GM12865 (cell line): ENCODE measurements at regions not wholly inside any gene's neighbourhood (a gene's known extent, or its start where the extent isn't known, plus 50 kb on each side); places are given as distances from the start of the nearest gene placed in this dataset.
"Not testable (repeated sequence)": the region's sequence is repeated elsewhere in the genome, so short reads cannot be mapped to it uniquely, and the experiment has no call there.

Experiments
- DNase-seq: peaks from one replicate; pipeline ENCODE4 v3.0.0; 2010; ENCODE audit warnings: low read depth
- H3K4me3 ChIP-seq: 2 replicates; pipeline ENCODE4 v1.5.1; 2011; ENCODE audit warnings: mild to moderate bottlenecking, low read depth, low read length, control low read depth
- TF ChIP-seq, protein P1 (sequence below): IDR thresholded peaks from 2 replicates; pipeline ENCODE4 v1.5.1; 2011; ENCODE audit warnings: low read length, control low read depth, low read depth, inconsistent platforms; ENCODE audit not compliant: insufficient read depth; ENCODE audit errors: missing control alignments

DNA sequence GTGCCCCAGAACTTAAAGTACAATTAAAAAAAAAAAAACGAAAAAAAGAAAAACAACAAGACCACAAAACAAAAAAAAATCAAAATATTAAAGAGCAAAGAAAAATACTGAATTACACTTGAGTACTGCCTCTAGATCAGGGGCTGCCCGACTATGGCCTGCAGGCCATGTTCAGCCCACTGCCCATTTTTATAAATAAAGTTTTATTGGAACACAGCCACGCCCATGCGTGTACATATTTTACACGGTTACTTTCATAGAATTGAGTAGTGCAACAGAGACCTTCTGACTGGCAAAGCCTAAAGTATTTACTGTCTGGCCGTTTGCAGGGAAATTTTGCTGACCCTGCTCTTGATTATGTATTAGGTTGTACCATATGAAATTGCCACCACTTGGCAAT, 130.5 kb downstream of the ATXN3L start:
- DNase-seq: no peak
- TF ChIP-seq, protein P1, sequence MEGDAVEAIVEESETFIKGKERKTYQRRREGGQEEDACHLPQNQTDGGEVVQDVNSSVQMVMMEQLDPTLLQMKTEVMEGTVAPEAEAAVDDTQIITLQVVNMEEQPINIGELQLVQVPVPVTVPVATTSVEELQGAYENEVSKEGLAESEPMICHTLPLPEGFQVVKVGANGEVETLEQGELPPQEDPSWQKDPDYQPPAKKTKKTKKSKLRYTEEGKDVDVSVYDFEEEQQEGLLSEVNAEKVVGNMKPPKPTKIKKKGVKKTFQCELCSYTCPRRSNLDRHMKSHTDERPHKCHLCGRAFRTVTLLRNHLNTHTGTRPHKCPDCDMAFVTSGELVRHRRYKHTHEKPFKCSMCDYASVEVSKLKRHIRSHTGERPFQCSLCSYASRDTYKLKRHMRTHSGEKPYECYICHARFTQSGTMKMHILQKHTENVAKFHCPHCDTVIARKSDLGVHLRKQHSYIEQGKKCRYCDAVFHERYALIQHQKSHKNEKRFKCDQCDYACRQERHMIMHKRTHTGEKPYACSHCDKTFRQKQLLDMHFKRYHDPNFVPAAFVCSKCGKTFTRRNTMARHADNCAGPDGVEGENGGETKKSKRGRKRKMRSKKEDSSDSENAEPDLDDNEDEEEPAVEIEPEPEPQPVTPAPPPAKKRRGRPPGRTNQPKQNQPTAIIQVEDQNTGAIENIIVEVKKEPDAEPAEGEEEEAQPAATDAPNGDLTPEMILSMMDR: no peak
- no peak overlapping the region for H3K4me3 ChIP-seq

DNA sequence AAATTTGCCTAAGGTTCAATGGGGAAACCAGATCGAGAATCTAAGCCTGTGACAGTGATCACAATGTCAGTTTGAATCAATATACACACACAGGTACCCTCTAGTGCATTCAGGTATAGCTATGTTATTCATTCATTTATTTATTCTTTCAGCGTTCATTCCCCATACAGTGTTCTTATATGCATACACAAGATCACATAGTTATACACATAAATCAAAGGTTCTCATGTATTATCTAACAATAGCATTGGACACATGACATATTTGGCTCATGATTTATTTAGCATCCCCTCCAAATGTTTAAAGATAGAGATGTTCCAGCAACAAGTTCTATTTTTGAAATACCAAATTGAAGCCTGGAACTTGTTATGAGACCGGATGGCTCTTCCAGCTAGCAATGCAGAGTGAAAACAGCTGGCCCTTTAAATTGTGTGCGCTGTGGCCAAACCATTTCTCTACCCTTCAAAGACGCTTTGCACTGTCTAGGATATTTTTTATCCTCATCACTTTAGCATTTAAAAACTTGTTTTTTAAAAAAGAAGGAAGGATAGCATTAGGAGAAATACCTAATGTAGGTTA, 131.0 kb downstream of the ATXN3L start:
- DNase-seq: no peak
- TF ChIP-seq, protein P1: no peak
- H3K4me3 ChIP-seq: no peak overlapping the region

DNA sequence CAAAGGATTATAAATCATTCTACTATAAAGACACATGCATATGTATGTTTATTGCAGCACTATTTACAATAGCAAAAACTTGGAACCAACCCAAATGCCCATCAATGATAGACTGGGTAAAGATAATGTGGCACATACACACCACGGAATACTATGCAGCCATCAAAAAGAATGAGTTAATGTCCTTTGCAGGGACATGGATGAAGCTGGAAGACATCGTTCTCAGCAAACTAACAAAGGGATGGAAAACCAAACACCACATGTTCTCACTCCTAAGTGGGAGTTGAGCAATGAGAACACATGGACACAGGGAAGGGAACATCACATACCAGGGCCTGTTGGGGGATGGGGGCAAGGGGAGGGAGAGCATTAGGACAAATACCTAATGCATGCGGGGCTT, 133.2 kb downstream of the ATXN3L start:
- H3K4me3 ChIP-seq, DNase-seq: not testable (repeated sequence)

DNA sequence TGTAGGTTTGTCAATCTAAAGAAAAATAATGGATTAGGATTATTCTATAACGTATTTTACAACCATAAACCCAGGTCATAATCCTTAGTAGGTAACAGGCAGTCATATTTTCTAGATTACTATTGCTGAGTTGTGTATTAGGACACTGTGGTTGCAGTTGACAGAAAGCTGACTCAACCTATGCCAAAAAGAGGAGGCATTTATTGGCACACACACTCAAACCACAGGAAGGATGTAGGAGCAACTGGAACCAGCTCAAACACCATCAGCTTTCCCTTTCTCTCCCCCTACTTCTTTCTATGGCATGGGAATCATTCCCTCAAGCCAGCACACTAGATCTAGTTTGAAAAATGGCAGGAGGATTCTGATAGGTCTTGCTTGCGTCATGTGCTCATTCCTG, 136.4 kb upstream of the FAM9C start:
- TF ChIP-seq, protein P1: no peak
- no peak for DNase-seq
- no peak overlapping the region for H3K4me3 ChIP-seq

DNA sequence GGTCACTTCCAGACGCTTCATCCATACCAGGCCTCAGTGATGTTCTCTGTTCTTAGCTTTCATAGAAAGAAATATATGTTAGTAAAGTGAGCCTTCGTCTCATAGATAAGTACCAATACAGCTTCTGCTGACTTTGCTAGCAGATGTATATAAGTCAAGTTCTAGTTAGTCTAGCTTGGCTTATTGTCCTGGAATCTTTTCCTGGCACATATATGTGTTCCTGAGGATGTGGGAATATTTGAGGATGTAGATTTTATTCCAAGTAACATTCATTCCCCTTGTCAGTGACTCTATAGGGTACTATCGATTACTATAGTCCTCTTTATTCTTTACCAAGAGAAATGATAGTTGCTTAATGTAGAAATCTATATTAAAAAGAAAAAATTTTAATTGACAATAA, 135.2 kb upstream of the FAM9C start:
- no peak for DNase-seq
- H3K4me3 ChIP-seq: no peak overlapping the region
- TF ChIP-seq, protein P1: no peak

DNA sequence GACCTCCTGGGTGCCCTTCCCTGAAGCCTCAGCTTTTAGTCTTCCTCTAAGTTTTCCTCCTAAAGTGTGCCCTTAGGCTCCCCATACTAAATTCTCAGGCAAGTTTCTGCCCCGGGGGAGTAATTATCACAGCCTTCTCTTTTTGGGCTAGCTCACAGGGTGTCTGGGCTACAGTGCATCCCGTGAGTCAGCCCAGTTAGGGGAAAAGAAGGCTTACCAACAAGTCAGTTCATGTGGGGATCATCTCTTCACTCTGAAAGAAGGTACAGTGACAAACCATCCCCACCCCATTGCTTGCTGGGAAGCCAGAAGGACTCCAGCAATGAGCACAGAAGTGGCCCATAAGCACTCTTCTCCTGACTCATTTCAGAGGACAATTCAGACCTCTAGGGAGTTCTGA, 134.7 kb upstream of the FAM9C start:
- TF ChIP-seq, protein P1: no peak
- no peak overlapping the region for H3K4me3 ChIP-seq
- DNase-seq: no peak

DNA sequence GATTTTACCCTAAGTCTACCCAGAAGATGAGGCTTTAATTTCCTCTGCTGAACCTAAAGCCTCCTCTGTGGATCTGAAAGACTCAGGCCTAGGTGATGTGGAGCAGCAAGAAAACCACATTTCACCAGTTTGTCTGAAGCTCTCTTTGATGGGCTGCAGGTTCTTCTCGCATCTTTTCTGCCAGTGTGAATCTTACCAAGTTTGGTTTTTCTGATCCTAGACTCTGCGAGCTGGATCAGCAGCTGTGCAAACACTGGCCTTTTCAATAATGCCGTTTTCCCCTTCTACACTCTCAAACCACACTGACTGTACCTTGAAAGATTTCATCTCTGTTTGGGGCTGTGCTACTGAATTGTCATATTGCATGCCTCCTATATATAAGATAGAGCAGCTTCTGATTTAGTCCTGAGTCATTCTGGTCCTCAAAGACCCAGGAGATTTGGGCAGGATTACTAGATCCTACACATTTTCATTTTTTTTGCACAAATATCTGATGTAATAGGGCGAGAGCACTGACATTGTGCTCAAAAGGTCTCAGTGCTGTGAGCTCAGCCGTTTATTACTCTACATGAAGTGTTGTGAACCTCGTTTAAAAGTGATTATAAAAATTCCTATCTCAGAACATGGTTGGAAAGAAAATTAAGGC, 133.6 kb upstream of the FAM9C start:
- DNase-seq: no peak
- no peak overlapping the region for H3K4me3 ChIP-seq
- TF ChIP-seq, protein P1: no peak

DNA sequence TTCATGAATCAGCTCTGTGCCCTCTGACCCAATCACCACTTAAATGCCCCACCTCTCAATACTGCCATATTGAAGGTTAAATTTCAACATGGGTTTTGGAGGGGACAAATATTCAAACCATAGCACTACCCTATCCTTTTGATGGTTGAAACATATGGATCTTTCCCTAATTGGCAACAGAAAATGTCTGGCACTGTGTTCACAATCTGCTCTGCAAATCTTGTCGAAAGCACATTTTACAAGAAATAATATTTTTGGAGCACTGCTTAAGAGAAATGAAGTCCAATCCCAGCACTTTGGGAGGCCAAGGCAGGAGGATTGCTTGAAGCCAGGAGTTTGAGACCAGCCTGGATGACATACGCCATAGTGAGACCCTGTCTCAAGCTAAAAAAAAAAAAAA, 130.6 kb upstream of the FAM9C start:
- TF ChIP-seq, protein P1: no peak
- no peak overlapping the region for H3K4me3 ChIP-seq
- DNase-seq: no peak
